ENCODE measurements at regions not wholly inside any gene's neighbourhood (a gene's known extent, or its start where the extent isn't known, plus 50 kb on each side); places are given as distances from the start of the nearest gene placed in this dataset.

DNA sequence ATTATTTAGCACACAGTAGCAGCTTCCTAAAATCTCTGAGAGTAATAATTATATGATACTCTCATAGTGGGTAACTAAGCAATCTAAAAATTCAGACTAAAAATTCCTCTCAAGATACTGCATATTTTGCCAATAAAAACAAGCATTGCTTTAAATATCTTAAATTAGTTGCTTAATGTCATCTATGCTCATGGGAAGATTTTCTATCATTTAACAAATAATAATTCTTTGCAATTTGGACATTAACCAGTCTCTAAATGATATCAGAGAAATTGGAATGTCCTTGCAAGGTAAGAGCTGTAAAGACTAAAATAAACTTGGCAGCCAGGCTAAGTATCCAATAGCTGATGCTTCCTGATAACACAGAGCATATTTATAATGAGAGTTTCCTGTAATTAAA is 221.8 kb downstream of the SNCAIP start:
- TF ChIP-seq POLR2A (IDR thresholded peaks at IDR 0.05) (no peak), CTCF (IDR thresholded peaks at IDR 0.05) (no peak)
